ENCODE measurements at regions not wholly inside any gene's neighbourhood (a gene's known extent, or its start where the extent isn't known, plus 50 kb on each side); places are given as distances from the start of the nearest gene placed in this dataset.

- TF ChIP-seq CTCF (IDR thresholded peaks at IDR 0.05) = no peak
- no peak for TF ChIP-seq USF2 (CRISPR knock-in tag; IDR thresholded peaks at IDR 0.05)
These were observed 987.7 kb downstream of the GRIK2 start for GRCh38 chr6:102381203-102381602.

Measured in WTC11 (cell line).